NCI-H1930 (cell line): ENCODE measurements at regions not wholly inside any gene's neighbourhood (a gene's known extent, or its start where the extent isn't known, plus 50 kb on each side); places are given as distances from the start of the nearest gene placed in this dataset.
"Not testable (repeated sequence)": the region's sequence is repeated elsewhere in the genome, so short reads cannot be mapped to it uniquely, and the experiment has no call there.

Source experiments
- DNase-seq, 2 experiments: peaks; one replicate each; lab custom pipeline; 2025; lab: John Stamatoyannopoulos, UW

DNA sequence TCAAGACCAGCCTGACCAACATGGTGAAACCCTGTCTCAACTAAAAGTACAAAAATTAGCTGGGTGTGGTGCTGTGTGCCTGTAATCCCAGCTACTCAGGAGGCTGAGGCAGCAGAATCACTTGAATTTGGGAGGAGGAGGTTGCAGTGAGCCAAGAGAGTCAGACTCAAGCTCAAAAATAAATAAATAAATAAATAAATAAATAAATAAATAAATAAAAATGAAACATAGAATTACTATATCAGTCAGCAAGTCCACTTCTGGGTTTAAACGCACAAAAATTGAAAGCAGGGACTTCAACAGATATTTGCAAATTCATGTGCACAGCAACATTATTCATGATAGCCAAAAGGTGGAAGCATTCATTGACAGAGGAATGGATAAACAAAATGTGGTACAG is 875.2 kb upstream of the ALG10B start:
- not testable (repeated sequence) for DNase-seq

DNA sequence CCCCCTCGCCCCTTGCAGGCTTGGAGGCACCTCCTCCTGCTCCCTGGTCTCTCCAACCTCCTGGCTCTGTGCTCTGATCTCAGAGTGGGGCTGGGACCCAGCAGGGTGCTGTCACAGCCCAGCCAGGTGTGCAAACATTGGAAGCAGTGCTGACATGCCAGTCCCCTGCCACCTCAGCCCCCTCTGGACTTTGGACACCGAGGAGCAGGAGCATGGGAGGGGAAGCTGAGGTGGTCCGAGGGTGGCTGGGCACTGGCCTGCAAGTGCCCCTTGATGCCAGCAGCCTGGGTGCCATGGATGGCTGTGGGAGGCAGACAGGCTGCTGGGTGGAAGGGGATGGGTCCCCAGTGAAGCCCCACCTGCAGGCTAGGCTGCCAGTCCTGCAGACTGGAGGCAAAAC is 860.9 kb upstream of the ALG10B start:
- DNase-seq: not testable (repeated sequence)

DNA sequence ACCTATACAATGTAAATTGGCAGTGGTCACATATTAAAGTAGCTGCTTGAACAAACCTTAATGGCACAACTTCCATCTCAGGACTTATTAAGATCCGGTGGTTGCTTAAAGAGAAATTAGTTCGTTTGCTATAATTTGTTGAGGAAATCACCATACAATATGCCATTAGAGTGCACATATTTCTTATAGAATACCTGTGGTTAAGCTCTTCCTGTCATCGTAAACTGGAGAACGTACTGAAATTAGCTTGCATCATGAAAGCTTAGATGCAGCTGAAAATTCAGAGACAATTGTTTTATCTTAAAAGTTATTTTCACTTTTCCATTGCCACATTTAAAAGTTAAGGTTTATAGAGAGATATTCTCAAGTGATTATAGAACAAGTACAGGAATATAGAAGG is 818.6 kb upstream of the ALG10B start:
- DNase-seq: not testable (repeated sequence)

DNA sequence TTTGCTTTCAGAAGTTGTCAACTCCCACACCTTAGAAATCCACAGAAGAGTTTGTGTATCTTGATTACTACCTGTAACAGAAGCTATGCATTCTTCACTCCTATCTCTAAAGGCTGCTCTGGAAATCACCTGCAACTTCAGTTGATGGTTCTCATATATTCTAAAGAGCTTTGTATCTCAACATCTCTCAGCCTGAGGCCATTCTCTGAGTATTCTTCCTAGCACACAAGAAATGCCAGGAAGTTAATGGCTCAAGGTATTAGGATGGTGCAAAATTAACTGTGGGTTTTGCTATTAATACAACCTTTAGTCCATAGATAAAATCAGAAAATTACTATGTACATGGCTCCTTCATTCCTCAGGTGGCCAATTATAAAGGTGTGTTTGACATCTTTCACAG is 806.3 kb upstream of the ALG10B start:
- not testable (repeated sequence) for DNase-seq

DNA sequence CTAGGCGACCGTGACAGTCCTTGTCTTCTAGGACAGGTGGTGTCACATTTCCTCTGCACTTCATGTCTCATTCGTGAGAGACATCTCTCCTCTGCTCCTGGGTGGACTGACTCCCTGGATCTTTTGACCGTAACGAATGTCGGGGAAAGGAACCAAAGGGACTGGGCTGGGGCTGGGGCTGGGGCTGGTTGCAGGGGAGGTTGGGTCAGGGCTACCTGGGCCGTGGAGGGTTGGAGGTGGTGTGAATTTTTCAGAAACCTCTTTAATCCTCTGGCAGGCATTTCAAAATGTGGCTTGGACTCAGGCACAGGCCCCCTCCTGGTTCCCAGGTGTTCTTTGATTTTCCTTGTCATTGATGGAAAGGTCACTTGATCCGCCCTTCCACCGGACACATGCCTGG is 776.0 kb upstream of the ALG10B start:
- DNase-seq: not testable (repeated sequence)

DNA sequence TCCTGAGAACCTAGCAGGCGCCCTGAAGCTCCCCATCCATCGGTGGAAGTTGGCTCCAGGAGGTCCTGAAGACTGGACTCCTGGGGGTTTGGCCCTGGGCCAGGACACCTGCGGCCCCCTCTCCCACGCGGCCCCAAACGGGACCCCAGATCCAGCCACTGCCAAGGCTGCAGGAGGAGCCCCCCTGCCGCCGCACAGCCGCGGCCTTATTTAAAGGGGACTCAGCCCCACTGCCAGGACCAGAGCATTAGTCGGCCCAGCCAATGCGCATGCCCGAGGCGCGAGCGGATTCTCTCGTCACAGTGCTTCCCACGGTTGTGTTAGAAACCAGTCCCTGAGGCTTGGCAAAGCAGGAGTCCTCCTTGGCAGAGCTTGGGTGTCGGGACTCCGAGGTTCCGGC is 775.2 kb upstream of the ALG10B start:
- no peak for DNase-seq

DNA sequence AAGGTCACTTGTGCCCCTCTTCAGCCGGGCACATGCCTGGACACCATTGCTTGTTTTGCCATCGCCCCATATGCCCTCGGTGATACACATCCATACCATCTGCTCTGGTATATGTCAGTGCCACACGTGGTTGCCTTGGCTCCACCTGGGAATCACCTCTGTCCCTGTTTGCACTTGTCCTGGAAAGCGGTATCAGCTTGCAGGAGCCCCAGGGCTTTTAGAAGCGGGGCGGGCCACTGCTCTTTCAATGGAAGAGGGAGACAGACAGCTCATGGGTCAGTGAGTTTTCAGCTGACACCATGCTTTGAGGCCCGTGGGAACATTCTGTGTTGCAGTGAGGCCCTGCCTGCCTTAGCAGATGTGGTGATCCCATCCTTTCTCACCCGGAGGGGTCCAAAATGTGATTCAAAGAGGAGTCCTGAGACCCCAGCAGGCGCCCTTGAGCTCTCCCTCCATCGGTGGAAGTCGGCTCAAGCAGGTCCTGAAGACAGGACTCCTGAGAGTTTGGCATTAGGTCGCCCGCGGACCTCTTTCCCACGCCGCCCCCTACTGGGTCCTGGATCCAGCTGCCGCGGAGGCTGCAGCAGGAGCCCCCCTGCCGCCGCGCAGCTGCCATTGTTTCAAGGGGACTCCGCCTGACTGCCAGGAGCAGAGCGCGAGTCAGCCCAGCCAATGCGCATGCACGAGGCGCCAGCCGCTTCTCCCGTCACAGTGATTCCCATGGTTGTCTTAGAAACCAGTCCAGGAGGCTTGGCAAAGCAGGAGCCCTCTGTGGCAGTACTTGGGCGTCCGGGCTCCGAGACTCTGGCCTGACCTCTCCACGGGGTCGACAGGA is 773.2 kb upstream of the ALG10B start:
- peak; percentile 3 to 8 for DNase-seq

DNA sequence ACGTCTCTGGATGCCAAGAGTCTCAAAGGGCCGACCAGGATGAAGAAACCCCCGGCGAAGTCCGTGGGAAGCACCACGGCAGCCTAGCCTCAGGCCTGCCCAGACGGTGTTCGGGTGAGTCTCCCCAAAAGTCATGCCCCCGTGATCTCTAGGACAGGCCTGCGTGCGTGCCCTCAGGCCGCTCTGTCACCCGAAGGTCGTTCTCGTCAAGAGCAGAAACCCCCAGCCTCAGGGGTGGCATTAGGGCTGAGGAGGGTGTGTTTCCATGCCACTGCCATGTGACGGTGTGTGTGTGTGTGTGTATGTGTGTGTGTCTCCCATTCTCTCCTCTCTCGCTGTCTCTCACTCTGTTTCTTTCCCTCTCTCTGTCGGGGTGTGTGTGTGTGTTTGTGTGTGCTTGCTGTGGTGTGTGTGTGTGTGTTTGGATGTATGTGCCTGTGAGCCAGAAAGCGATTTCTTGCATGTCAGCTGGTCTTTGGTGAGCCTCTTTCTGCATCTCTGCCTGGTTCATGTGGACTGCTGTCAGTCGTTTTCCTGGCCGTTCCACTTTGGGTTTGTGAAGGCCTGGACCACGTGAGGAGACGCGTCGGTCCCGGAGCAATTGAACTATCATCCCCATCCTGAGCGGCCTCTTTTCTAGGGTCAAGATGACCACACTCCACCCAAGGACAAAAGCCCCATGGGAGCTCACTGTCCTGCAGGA is 772.5 kb upstream of the ALG10B start:
- no peak for DNase-seq

DNA sequence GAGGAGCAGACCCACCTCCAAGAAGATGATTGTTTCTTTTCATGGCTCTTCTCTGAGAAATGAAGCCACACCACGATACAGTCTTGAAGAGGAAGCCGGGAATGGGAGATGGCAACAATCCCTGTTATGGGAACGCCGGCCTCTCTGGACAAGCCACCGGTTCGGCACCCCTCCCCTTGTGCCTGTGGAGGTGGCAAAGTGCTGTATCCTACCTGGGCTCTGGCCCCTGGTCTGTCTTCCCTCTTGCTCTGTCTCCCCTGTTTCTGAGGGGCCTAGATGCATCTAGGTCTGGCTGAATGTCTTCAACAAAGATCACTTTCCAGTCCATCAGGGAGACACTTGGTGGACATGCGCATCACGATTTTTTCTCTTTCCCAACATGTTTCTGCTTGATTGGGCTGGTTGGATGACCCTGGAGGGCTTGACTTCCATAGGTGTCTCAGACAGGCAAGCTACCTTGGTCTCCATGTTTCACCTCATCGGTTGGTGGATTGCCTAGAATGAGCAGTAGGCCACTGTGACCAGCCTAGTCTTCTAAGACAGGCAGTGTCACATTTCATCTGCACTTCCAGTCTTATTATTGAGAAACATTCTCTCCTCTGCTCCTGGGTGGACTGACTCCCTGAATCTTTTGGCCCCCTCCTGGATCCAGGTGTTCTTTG is 771.8 kb upstream of the ALG10B start:
- DNase-seq: not testable (repeated sequence)

DNA sequence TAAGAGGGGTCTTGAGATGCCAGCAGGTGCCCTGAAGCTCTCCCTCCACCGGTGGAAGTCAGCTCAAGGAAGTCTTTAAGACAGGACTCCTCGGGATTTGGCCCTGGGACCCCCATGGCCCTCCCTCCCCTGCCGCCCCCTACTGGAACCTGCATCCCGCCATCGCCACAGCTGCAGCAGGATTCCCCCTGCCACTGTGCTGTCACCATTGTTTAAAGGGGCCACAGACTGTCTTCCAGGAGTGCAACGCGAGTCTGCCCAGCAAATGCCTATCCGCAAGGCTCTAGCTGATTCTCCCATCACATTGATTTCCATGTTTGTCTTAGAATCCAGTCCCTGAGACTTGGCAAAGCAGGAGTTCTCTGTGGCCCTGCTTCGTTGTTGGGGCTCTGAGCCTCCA is 770.8 kb upstream of the ALG10B start:
- DNase-seq: no peak

DNA sequence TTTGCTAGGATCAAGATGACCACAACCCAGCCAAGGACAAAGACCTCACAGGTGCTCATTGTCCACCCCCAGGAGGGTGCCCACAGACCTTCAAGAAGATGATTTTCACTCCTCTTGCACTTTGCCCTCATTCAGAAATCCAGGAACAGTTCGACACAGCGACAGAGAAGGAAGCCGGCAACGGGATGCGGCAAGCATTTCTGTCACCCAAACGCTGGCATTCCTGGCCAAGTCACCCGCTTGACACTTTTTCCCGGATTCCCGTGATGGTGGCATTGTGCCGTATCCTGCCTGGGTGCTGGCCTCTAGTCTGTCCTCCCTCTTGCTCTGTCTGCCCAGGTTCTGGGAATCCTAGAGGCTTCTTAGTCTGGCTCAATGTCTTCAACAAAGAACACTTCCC is 770.4 kb upstream of the ALG10B start:
- no peak for DNase-seq

DNA sequence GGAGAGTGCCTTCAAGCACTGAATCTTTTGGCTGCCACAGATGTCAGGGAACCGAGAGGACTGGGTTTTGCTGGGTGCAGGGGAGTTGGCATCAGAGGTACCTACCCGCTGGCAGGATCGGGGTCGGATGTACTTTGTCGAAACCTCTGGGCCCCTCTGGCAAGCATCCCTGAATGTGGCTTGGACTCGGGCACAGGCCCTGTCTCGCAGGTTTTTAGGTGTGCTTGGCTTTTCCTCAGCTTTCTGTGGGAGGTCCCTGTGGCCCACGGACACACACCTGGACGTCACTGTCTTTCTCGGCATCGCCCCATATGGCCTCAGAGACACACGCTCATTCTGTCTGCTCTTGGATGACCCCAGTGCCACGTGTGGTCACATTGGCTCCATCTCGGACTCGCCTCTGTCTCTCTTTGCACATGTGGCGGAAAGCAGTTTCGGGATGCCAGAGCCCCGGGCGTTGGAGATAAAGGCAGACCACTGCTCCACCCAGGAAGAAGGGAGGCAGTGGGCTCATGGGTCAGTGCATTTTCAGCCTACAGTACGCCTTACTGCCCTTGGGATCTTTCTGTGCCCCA is 769.6 kb upstream of the ALG10B start:
- no peak for DNase-seq

DNA sequence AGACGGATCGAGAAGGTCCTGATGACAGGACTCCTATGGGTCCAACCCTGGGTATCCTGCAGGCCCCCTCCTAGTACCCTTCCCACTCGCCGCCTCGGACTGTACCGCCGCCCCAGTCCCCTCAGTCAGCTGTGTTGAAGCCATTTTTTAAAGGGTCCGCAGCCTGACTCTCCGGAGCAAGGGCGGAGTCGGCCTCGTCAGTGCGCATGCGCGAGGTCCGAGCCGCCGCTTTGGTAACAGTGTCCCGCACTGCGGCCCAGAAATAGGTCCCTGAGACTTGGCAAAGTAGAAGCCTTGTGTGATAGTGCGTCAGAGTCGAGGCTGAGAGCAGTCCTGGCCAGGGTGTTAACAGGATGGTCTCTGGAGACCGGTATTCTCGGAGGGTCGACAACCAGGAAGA is 769.0 kb upstream of the ALG10B start:
- no peak for DNase-seq

DNA sequence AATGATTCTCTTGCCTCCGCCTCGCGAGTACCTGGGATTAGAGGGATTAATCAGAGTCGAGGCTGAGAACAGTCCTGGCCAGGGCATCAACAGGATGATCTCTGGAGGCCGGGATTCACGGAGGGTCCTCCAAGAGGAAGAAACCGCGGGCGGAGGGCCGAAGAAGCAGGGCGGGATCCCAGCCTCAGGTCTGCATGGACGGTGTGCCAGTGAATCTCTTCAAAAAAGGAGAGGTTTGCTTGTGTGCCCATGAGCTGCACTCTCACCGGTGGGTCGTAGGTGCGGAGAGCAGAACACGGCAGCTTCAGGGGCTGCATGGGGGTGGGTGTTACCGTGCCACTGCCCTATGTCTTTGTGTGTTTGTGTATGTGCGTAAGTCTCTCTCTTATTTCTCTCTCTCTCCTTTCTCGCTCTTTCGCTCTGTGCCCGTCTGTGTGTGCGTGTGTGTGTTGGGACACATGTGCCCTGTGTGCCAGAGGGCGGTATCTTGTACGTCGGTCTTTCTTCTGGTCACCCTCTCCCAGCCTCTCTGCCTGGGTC is 768.2 kb upstream of the ALG10B start:
- no peak for DNase-seq

DNA sequence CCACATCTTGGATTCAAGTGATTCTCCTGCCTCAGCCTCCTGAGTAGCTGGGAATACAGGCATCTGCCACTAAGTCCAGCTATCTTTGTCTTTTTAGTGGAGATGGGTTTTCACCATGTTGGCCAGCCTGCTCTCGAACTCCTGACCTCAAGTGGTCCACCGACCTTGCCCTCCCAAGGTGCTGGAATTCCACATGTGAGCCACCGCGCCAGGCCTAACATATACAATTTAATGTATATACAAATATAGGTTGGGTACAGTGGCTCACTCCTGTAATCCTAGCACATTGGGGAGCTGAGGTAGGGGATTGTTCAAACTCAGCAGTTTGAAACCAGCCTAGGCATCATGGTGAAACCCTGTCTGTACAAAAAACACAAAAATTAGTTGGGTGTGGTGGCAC is 759.6 kb upstream of the ALG10B start:
- not testable (repeated sequence) for DNase-seq

DNA sequence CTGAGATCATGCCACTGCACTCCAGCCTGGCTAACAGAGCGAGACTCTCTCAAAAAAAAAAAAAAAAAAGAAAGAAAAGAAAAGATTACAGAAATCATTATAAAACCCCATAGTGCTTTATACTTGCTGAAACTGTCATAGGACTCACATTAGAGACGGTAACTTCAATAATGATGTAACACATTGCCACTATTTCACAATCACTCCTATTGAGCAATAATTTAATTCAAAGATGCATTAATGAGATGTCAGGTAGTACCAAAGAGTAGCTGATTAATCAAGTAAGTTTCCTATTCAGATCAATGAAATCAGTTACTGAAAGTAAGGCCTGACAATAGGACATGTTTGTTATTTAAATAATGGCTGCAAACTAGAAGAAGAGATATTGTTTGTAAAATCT is 751.5 kb upstream of the ALG10B start:
- DNase-seq: no peak

DNA sequence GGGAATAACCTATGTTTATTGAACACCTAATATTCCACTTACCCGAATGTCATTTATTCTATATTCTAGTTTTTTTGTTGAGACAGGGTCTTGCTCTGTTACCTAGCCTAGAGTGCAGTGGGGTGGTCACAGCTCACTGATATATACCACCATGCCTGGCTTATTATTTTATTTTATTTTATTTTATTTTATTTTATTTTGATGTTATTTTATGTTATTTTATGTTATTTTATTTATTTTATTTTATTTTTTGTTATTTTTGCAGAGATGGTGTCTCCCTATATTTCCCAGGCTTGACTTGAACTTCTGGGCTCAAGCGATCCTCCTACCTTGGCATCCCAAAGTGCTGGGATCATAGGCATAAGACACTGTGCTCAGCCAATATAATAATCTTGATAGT is 746.0 kb upstream of the ALG10B start:
- not testable (repeated sequence) for DNase-seq
